Hindlimb muscle (tissue), 1 donor: ENCODE measurements at regions not wholly inside any gene's neighbourhood (a gene's known extent, or its start where the extent isn't known, plus 50 kb on each side); places are given as distances from the start of the nearest gene placed in this dataset.

Source experiments
- DNase-seq: peaks from one replicate; pipeline ENCODE4 v3.0.0-alpha.2; 2013

GRCh38 chr9:79812507-79813257 lies 240.9 kb downstream of the TLE4 start:
- no peak for DNase-seq

- DNase-seq, result no peak
Observed at GRCh38 chr9:79812099-79812498, 240.3 kb downstream of the TLE4 start.

GRCh38 chr9:79809931-79810330 lies 238.2 kb downstream of the TLE4 start:
- DNase-seq, result no peak

GRCh38 chr9:79809316-79809876 lies 237.6 kb downstream of the TLE4 start:
- DNase-seq, result no peak

- no peak for DNase-seq
Observed at GRCh38 chr9:79807971-79808370, 236.2 kb downstream of the TLE4 start.

- DNase-seq, result no peak
Observed at GRCh38 chr9:79806086-79806485, 234.3 kb downstream of the TLE4 start.

- no peak for DNase-seq
Observed at GRCh38 chr9:79801459-79801858, 229.7 kb downstream of the TLE4 start.

- no peak for DNase-seq
Observed at GRCh38 chr9:79800578-79800977, 228.8 kb downstream of the TLE4 start.

GRCh38 chr9:79799691-79800335 lies 228.0 kb downstream of the TLE4 start:
- peak; percentile 36 for DNase-seq

- DNase-seq, result no peak
Observed at GRCh38 chr9:79798450-79798849, 226.7 kb downstream of the TLE4 start.

- DNase-seq, result no peak
Observed at GRCh38 chr9:79796411-79796810, 224.6 kb downstream of the TLE4 start.

GRCh38 chr9:79788662-79789061 lies 216.9 kb downstream of the TLE4 start:
- DNase-seq, result no peak

GRCh38 chr9:79781263-79781662 lies 209.5 kb downstream of the TLE4 start:
- no peak for DNase-seq

- no peak for DNase-seq
Observed at GRCh38 chr9:79780559-79780958, 208.8 kb downstream of the TLE4 start.

- DNase-seq, result no peak
Observed at GRCh38 chr9:79779901-79780300, 208.1 kb downstream of the TLE4 start.

- DNase-seq, result no peak
Observed at GRCh38 chr9:79778581-79778980, 206.8 kb downstream of the TLE4 start.

GRCh38 chr9:79776581-79776980 lies 204.8 kb downstream of the TLE4 start:
- no peak for DNase-seq
